ENCODE measurements at regions not wholly inside any gene's neighbourhood (a gene's known extent, or its start where the extent isn't known, plus 50 kb on each side); places are given as distances from the start of the nearest gene placed in this dataset.
"Not testable (repeated sequence)": the region's sequence is repeated elsewhere in the genome, so short reads cannot be mapped to it uniquely, and the experiment has no call there.

- no peak for DNase-seq
Observed at GRCh38 chr4:9704551-9705332, 76.7 kb upstream of the DRD5 start.

- not testable (repeated sequence) for DNase-seq
Observed at GRCh38 chr4:9707281-9707680, 74.2 kb upstream of the DRD5 start.

GRCh38 chr4:9707936-9708335, 73.5 kb upstream of the DRD5 start:
- DNase-seq: not testable (repeated sequence)

GRCh38 chr4:9709724-9710123, 71.7 kb upstream of the DRD5 start:
- no peak for DNase-seq

- DNase-seq: not testable (repeated sequence)
Observed at GRCh38 chr4:9715271-9715670, 66.2 kb upstream of the DRD5 start.

- no peak for DNase-seq
Observed at GRCh38 chr4:9716093-9716492, 65.3 kb upstream of the DRD5 start.

GRCh38 chr4:9718246-9718939, 63.0 kb upstream of the DRD5 start:
- DNase-seq: not testable (repeated sequence)

GRCh38 chr4:9722131-9722530, 59.3 kb upstream of the DRD5 start:
- DNase-seq: not testable (repeated sequence)
